NCI-H128 (cell line): ENCODE measurements at regions not wholly inside any gene's neighbourhood (a gene's known extent, or its start where the extent isn't known, plus 50 kb on each side); places are given as distances from the start of the nearest gene placed in this dataset.

Experiments used
- DNase-seq: peaks from one replicate; lab custom pipeline; 2025; ENCODE audit not compliant: unreplicated experiment; lab: John Stamatoyannopoulos, UW

GRCh38 chr4:18934197-18934596 is 912.6 kb upstream of the LCORL start:
- DNase-seq = no peak

DNA sequence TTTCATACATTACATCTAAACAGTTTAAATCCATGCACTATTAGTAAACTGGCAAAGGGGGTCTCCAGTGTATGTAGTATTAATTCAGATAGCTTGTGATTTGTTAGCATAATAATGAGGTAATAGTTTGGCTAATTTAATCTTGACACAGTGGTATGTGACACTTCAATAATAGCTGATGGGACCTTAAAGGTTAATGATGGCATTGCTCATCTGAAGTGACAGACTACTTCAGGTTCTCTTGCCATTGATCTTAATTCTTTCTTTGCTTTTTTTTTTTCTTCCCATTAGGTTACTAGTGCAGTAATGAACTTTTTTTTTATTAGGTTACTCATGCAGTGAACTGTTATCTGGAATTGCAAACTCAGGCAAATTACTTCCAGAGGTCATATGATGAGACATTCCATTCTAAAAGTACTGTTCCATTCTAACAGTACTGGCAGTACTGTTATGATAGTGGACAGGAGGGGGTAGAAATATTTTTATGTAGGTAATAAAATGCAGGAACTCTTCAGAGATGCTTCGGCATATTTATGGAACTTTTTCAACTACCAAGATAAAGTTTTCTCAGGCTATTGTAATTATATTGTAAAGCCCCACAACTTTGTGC is 911.3 kb upstream of the LCORL start:
- DNase-seq = no peak

- DNase-seq = no peak
Observed at GRCh38 chr4:18931643-18932377, 910.3 kb upstream of the LCORL start.

DNA sequence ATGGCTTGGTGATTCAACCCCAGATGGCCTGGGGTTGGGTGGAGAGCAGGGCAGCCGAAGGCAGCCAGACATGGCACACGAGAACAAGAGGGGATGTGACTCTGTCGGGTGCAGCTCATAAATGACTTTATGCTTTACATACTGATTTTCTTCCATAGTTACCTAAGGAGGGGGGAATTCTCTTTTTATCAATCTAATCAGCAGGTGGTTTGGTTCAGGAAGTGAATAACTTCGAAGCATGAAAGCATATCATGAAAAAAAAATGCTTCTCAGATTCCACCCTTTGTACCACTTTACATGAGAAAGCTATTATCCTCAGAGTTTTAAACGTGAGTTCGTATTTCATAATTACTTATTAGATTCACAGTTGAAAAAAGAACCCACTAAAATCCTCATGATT is 908.9 kb upstream of the LCORL start:
- DNase-seq = no peak

DNA sequence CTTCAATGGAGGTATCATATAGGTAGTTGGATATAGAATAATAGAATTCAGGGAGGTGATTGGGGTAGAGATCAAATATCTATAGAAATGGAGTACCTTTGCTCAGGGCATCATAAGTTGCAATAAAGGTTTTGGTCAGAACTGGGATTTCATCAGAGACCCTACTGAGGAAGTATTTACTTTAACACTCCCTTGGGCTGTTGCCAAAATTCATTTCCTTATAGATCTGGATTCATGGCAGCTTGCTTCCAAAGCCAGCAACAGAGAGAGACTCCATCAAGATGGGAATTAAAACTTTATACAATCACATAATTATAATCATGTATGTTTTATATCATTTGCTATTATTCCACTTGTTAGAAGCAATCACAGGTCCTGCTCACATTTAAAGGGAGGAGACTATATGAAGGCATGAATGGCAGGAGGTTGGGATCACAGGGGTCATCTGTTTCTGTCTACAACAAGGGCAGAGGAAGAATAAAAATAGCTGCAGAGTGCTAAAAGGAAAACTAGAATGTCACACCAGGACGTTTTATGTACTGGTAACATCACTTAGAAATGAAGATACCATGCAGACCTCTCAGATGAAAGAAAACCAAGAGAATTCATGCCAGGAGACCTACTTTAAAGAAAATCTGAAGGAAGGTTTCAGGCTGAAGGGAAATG is 902.1 kb upstream of the LCORL start:
- no peak for DNase-seq

GRCh38 chr4:18917689-18918088 is 896.1 kb upstream of the LCORL start:
- no peak for DNase-seq

GRCh38 chr4:18914182-18914581 is 892.6 kb upstream of the LCORL start:
- DNase-seq = no peak

GRCh38 chr4:18894928-18895327 is 873.4 kb upstream of the LCORL start:
- DNase-seq = no peak

GRCh38 chr4:18882468-18882867 is 860.9 kb upstream of the LCORL start:
- DNase-seq = no peak

GRCh38 chr4:18881556-18881955 is 860.0 kb upstream of the LCORL start:
- no peak for DNase-seq

- DNase-seq = no peak
Observed at GRCh38 chr4:18880871-18881270, 859.3 kb upstream of the LCORL start.

- no peak for DNase-seq
Observed at GRCh38 chr4:18878561-18878960, 857.0 kb upstream of the LCORL start.

- DNase-seq = no peak
Observed at GRCh38 chr4:18869166-18869565, 847.6 kb upstream of the LCORL start.

DNA sequence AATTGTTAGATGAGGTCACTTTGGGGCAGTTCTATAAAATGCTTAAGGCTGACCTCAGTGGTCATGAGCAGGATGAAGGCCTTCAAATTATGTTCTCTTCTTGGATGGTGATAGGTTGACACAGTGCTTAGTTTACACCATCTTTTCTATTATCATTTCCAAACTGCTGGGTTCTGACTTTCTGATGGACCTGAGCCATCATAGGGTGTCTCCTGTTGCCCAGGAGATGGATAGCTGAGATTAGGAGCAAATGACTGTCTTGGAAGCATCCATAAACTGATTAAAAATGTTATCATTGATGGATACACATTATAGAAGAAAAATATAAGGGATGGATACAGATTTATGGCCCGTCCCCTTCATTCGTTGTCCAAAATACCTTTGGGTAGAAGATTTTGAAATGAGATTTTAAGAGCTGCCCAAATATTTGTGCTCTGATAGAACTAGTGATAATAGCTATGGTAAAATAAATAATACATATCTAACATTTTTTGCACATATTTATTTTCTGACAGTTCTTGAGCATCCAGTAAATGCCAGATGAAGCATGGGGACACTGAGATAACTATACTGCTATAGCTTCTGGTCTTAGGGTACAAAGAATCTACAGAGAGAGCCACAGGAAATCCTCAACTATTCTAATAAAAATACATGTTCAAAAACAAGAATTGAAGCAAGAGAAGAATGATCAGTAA is 839.4 kb upstream of the LCORL start:
- no peak for DNase-seq

- no peak for DNase-seq
Observed at GRCh38 chr4:18859468-18859867, 837.9 kb upstream of the LCORL start.

DNA sequence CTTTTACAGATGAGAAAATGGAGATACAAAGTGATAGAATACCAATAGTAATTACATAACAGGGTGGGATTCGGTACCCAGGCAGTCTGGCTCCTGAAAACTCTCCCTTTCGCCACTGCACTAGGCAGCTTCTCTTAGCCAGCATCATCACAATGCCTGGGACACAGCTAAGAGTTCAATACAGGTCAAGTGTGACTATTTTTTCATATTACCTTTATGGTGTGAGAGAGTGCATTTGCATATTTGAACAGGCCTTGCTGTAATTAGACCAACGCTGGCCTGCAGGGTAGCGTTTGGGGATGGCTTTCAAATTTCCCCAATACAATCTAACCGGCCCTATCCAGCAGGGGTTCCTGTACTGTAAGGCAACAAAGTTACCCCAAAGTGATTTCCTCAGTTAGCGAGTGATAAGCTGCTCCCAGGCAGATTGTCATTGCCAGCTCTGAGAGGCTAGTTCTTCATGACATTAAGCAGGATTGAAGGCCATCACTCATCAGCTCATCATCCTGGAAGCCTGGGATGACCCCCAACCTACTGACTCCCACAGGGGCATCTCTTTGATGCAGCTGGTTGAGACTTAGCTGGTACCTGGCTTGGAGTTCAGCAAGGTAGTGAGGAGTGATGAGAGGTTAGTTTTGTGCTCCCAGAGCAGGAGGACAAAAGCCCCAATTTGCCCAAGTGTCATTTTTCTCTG is 836.8 kb upstream of the LCORL start:
- no peak for DNase-seq

DNA sequence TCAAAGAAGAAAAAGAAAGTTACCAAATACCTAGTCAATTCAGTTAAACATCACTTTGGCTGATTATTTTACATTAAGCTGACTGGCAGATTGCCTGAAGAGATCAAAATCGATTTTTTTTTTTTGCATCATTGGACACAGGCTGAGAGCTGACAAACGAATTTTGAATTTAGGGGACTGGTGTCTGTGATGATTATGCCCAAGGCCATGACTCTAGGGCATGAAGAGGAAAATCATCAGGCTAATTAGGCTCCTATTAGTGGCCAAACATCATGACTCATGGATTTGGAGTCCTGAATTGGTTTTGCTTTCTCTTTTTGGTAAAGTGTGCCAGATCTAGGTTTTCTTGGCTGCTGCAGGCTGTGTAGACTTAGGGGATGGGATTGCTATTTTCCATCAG is 829.3 kb upstream of the LCORL start:
- DNase-seq = no peak

- DNase-seq = no peak
Observed at GRCh38 chr4:18847249-18847890, 825.8 kb upstream of the LCORL start.

- no peak for DNase-seq
Observed at GRCh38 chr4:18846313-18846712, 824.8 kb upstream of the LCORL start.

DNA sequence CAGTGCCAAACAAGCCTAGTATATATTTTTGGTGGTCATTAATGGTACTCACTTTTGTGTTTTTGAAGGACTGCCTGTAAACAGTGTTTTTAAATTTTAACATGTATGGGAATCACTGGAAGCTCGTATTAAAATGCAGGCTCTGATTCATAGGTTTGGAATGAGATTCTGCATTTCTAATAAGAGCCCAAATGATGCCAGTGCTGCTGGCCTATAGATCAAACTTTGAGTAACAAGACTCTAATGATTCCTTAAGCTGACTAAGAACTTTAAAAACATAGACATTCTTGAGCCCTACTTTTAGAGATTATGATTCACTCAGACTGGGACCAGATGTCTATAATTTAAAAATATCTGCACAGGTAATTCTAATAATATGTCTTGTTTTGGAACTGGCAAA is 823.2 kb upstream of the LCORL start:
- DNase-seq = no peak

DNA sequence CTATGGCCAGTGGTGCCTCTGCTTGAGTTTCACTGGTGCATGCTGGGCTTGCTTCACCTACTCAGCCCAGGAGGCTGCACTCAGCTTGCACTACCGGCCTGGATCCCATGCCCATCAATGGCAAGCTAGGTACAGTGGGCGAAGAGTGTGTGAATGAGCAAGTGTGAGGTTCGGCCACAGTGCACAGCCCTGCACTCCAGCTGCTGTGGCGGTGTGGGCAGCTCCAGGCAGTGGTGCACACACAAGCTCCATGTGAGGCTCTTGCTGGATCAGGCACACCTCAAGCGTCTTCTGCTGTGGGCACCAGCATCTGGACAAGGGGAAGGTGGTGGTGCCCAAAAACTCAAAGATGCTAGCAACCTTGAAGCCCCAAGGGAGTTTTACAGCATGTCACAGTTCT is 820.9 kb upstream of the LCORL start:
- DNase-seq = no peak
